Stimulated activated naive CD4-positive, alpha-beta T cell treated with Interleukin-2 at 50 U/mL for 16 hours (primary cell): ENCODE measurements at regions not wholly inside any gene's neighbourhood (a gene's known extent, or its start where the extent isn't known, plus 50 kb on each side); places are given as distances from the start of the nearest gene placed in this dataset.
"Not testable (repeated sequence)": the region's sequence is repeated elsewhere in the genome, so short reads cannot be mapped to it uniquely, and the experiment has no call there.

Experiments used
- DNase-seq: peaks from one replicate; lab custom pipeline; 2025; lab: John Stamatoyannopoulos, UW

- no peak for DNase-seq
Observed at GRCh38 chr13:42398533-42398932, 126.6 kb downstream of the AKAP11 start.

GRCh38 chr13:42400188-42400833 lies 128.4 kb downstream of the AKAP11 start:
- no peak for DNase-seq

- DNase-seq: no peak
Observed at GRCh38 chr13:42401376-42401775, 129.4 kb downstream of the AKAP11 start.

- peak; percentile 72 for DNase-seq
Observed at GRCh38 chr13:42405665-42406390, 133.9 kb downstream of the AKAP11 start.

GRCh38 chr13:42409075-42409474 lies 137.1 kb downstream of the AKAP11 start:
- DNase-seq: no peak

- DNase-seq: no peak
Observed at GRCh38 chr13:42409551-42409950, 137.6 kb downstream of the AKAP11 start.

GRCh38 chr13:42412812-42413483 lies 141.0 kb downstream of the AKAP11 start:
- DNase-seq: no peak

- DNase-seq: no peak
Observed at GRCh38 chr13:42413484-42413815, 141.5 kb downstream of the AKAP11 start.

GRCh38 chr13:42417626-42418025 lies 145.7 kb downstream of the AKAP11 start:
- no peak for DNase-seq

- DNase-seq: no peak
Observed at GRCh38 chr13:42418184-42418583, 146.2 kb downstream of the AKAP11 start.

GRCh38 chr13:42420304-42420703 lies 148.4 kb downstream of the AKAP11 start:
- peak; percentile 67 for DNase-seq

- DNase-seq: no peak
Observed at GRCh38 chr13:42422681-42423080, 150.7 kb downstream of the AKAP11 start.

GRCh38 chr13:42424182-42424581 lies 149.8 kb upstream of the TNFSF11 start:
- no peak for DNase-seq

- DNase-seq: no peak
Observed at GRCh38 chr13:42445354-42445753, 128.6 kb upstream of the TNFSF11 start.

- not testable (repeated sequence) for DNase-seq
Observed at GRCh38 chr13:42446597-42446996, 127.4 kb upstream of the TNFSF11 start.

- no peak for DNase-seq
Observed at GRCh38 chr13:42453091-42453645, 120.8 kb upstream of the TNFSF11 start.

- no peak for DNase-seq
Observed at GRCh38 chr13:42454749-42455148, 119.2 kb upstream of the TNFSF11 start.

- no peak for DNase-seq
Observed at GRCh38 chr13:42458193-42458592, 115.8 kb upstream of the TNFSF11 start.

GRCh38 chr13:42466123-42466522 lies 107.8 kb upstream of the TNFSF11 start:
- DNase-seq: no peak

- DNase-seq: no peak
Observed at GRCh38 chr13:42466609-42467008, 107.3 kb upstream of the TNFSF11 start.

- peak; percentile 16 for DNase-seq
Observed at GRCh38 chr13:42474954-42475353, 99.0 kb upstream of the TNFSF11 start.

- DNase-seq: no peak
Observed at GRCh38 chr13:42477596-42478190, 96.3 kb upstream of the TNFSF11 start.
